A549 (cell line): ENCODE measurements at regions not wholly inside any gene's neighbourhood (a gene's known extent, or its start where the extent isn't known, plus 50 kb on each side); places are given as distances from the start of the nearest gene placed in this dataset.

Experiments
- ATAC-seq, 2 experiments: fragments of 200-7000 bp in 1 of 2; fragments of >200 bp in 1 of 2; cut with Nextera tagmentation in 1 of 2; cut with Tn5 transposase in 1 of 2; 3 replicates each; pipeline versions ENCODE4 v1.8.0 to v1.9.1; 2018 to 2020; ENCODE audit warnings: mild to moderate bottlenecking in 1 of 2, moderate library complexity in 1 of 2
- CTCF ChIA-PET: fragments of 300-600 bp; sonication (Branson Sonifier 250); formaldehyde crosslinking; extraction: SDS; loops from one replicate; lab custom pipeline; 2021; ENCODE audit warnings: antibody characterized with exemption, inconsistent platforms; lab: Yijun Ruan, JAX
- POLR2A ChIA-PET: fragments of 350-600 bp; formaldehyde crosslinking; extraction: SDS; loops from one replicate; lab custom pipeline; 2021; ENCODE audit warnings: antibody characterized with exemption, inconsistent platforms; lab: Yijun Ruan, JAX
- DNase-seq, 2 experiments: peaks; one replicate each; pipeline versions ENCODE4 v3.0.0 to v3.0.0-alpha.2; 2011 to 2016; ENCODE audit warnings: low read depth in 1 of 2, low spot score in 1 of 2
- FAIRE-seq: peaks from 2 replicates; lab custom pipeline; 2011; peaks lifted over from hg19 to GRCh38; lab: Jason Lieb, UNC
- H3K27ac ChIP-seq, 2 experiments: fragments of >200 bp; sonication (Bioruptor Twin); formaldehyde crosslinking; 3 replicates each; pipeline ENCODE4 v1.5.1; 2016 to 2017
- H3K4me1 ChIP-seq: fragments of >200 bp; sonication (Bioruptor Twin); formaldehyde crosslinking; 3 replicates; pipeline ENCODE4 v1.6.1; 2016
- H3K4me2 ChIP-seq: fragments of >200 bp; sonication (Bioruptor Twin); formaldehyde crosslinking; 3 replicates; pipeline ENCODE4 v1.6.1; 2016
- H3K4me3 ChIP-seq: fragments of >200 bp; sonication (Bioruptor Twin); formaldehyde crosslinking; 3 replicates; pipeline ENCODE4 v1.5.1; 2016
- H3K9me3 ChIP-seq: fragments of >200 bp; sonication (Bioruptor Twin); formaldehyde crosslinking; 3 replicates; pipeline ENCODE4 v1.6.1; 2016
- CBX2 ChIP-seq: fragments of 200-600 bp; sonication (generic); IDR thresholded peaks from 2 replicates; pipeline ENCODE4 v1.6.1; 2016; ENCODE audit warnings: low read depth, mild to moderate bottlenecking, borderline replicate concordance
- CEBPB ChIP-seq, 2 experiments: fragments of >200 bp in 1 of 2; sonication (Bioruptor Twin) in 1 of 2; formaldehyde crosslinking in 1 of 2; IDR thresholded peaks; 2 replicates each; pipeline ENCODE4 v1.6.1; 2012 to 2016
- CHD2 ChIP-seq: fragments of 150-350 bp; IDR thresholded peaks from 2 replicates; pipeline ENCODE4 v1.6.1; 2014; ENCODE audit warnings: low read length; ENCODE audit not compliant: partially characterized antibody
- CTCF ChIP-seq: fragments of >200 bp; sonication (Bioruptor Twin); formaldehyde crosslinking; IDR thresholded peaks from 3 replicates; pipeline ENCODE4 v1.5.1; 2016
- EHMT2 ChIP-seq: fragments of 200-600 bp; sonication (generic); IDR thresholded peaks from 2 replicates; pipeline ENCODE4 v1.6.1; 2016; ENCODE audit warnings: antibody characterized with exemption, low read depth, mild to moderate bottlenecking, moderate library complexity
- FOSB ChIP-seq: fragments of 250-450 bp; sonication (Bioruptor Pico); IDR thresholded peaks from 2 replicates; pipeline ENCODE4 v1.5.0; 2020; ENCODE audit warnings: mild to moderate bottlenecking, moderate library complexity
- FOXS1 ChIP-seq: fragments of 250-450 bp; sonication (Bioruptor Pico); IDR thresholded peaks from 2 replicates; pipeline ENCODE4 v1.5.0; 2020; ENCODE audit warnings: mild to moderate bottlenecking, moderate library complexity
- HEYL ChIP-seq: fragments of 250-450 bp; sonication (Bioruptor Pico); IDR thresholded peaks from 2 replicates; pipeline ENCODE4 v1.8.0; 2021; ENCODE audit warnings: mild to moderate bottlenecking, moderate library complexity
- HMGXB4 ChIP-seq: fragments of 250-450 bp; sonication (Bioruptor Pico); IDR thresholded peaks from 2 replicates; pipeline ENCODE4 v1.5.0; 2021; ENCODE audit warnings: mild to moderate bottlenecking, moderate library complexity, borderline replicate concordance
- HOXA7 ChIP-seq: fragments of 250-450 bp; sonication (Bioruptor Pico); IDR thresholded peaks from 2 replicates; pipeline ENCODE4 v1.5.0; 2020; ENCODE audit warnings: mild to moderate bottlenecking, moderate library complexity
- HOXB13 ChIP-seq: fragments of 250-450 bp; sonication (Bioruptor Pico); IDR thresholded peaks from 2 replicates; pipeline ENCODE4 v1.5.0; 2020; ENCODE audit warnings: low read depth, mild to moderate bottlenecking, moderate library complexity
- HOXB5 ChIP-seq: fragments of 250-450 bp; sonication (Bioruptor Pico); IDR thresholded peaks from 2 replicates; pipeline ENCODE4 v1.5.0; 2020; ENCODE audit warnings: mild to moderate bottlenecking, moderate library complexity
- JUN ChIP-seq, 2 experiments: fragments of >200 bp; sonication (Bioruptor Twin); formaldehyde crosslinking; IDR thresholded peaks; 2 replicates in 1 of 2; 3 replicates in 1 of 2; pipeline ENCODE4 v1.6.1; 2016 to 2017
- JUNB ChIP-seq: fragments of >200 bp; sonication (Bioruptor Twin); formaldehyde crosslinking; IDR thresholded peaks from 2 replicates; pipeline ENCODE4 v1.6.1; 2016
- MYC ChIP-seq: IDR thresholded peaks from 2 replicates; pipeline ENCODE4 v1.6.1; 2012; ENCODE audit warnings: mild to moderate bottlenecking, inconsistent platforms, low read length, improper control_type of control experiment, borderline replicate concordance
- PHF8 ChIP-seq: fragments of 200-600 bp; sonication (generic); IDR thresholded peaks from 2 replicates; pipeline ENCODE4 v1.6.1; 2016; ENCODE audit warnings: low read depth, mild to moderate bottlenecking, antibody characterized with exemption, moderate library complexity, borderline replicate concordance
- RAD21 ChIP-seq, 2 experiments: fragments of >200 bp in 1 of 2; sonication (Bioruptor Twin) in 1 of 2; formaldehyde crosslinking in 1 of 2; IDR thresholded peaks in 1 of 2; conservative IDR thresholded peaks in 1 of 2; 2 replicates in 1 of 2; 3 replicates in 1 of 2; pipeline ENCODE4 v1.6.1; 2012 to 2018; ENCODE audit warnings: inconsistent platforms in 1 of 2
- RCOR1 ChIP-seq: fragments of 150-350 bp; IDR thresholded peaks from 2 replicates; pipeline ENCODE4 v1.6.1; 2014; ENCODE audit warnings: antibody characterized with exemption, low read length, low read depth
- RFX5 ChIP-seq: fragments of 450-650 bp; IDR thresholded peaks from 2 replicates; pipeline ENCODE4 v1.7.1; 2014; ENCODE audit warnings: antibody characterized with exemption, mild to moderate bottlenecking, moderate library complexity
- RNF2 ChIP-seq: fragments of 200-600 bp; sonication (generic); IDR thresholded peaks from 2 replicates; pipeline ENCODE4 v1.6.1; 2016; ENCODE audit warnings: low read depth, mild to moderate bottlenecking, antibody characterized with exemption, moderate library complexity, borderline replicate concordance
- SMC3 ChIP-seq: fragments of >200 bp; sonication (Bioruptor Twin); formaldehyde crosslinking; IDR thresholded peaks from 3 replicates; pipeline ENCODE4 v1.6.1; 2018; ENCODE audit warnings: inconsistent platforms
- TFCP2L1 ChIP-seq: fragments of 250-450 bp; sonication (Bioruptor Pico); IDR thresholded peaks from 2 replicates; pipeline ENCODE4 v1.5.0; 2021; ENCODE audit warnings: mild to moderate bottlenecking
- TP53 ChIP-seq: fragments of 250-450 bp; sonication (Bioruptor Pico); IDR thresholded peaks from 2 replicates; pipeline ENCODE4 v1.5.0; 2021; ENCODE audit warnings: mild to moderate bottlenecking, moderate library complexity
- ZFP36 ChIP-seq: fragments of 450-650 bp; IDR thresholded peaks from 2 replicates; pipeline ENCODE4 v1.6.1; 2014; ENCODE audit warnings: borderline replicate concordance; ENCODE audit not compliant: partially characterized antibody
- ZSCAN20 ChIP-seq: fragments of 250-450 bp; sonication (Bioruptor Pico); IDR thresholded peaks from 2 replicates; pipeline ENCODE4 v1.8.0; 2022; ENCODE audit warnings: mild to moderate bottlenecking, moderate library complexity
- WGBS: methylation state at CpG from one replicate; pipeline ENCODE4 v1.1.6; 2017; ENCODE audit errors: missing lambda C conversion rate; 5-methylcytosine and 5-hydroxymethylcytosine counted together
- TF ChIP-seq, protein P1 (sequence below): fragments of 200-600 bp; sonication (generic); IDR thresholded peaks from 2 replicates; pipeline ENCODE4 v1.6.1; 2016; ENCODE audit warnings: antibody characterized with exemption, mild to moderate bottlenecking, moderate library complexity
- TF ChIP-seq, protein P2 (sequence below): IDR thresholded peaks from 2 replicates; pipeline ENCODE4 v1.6.1; 2012; ENCODE audit warnings: low read depth, borderline replicate concordance

DNA sequence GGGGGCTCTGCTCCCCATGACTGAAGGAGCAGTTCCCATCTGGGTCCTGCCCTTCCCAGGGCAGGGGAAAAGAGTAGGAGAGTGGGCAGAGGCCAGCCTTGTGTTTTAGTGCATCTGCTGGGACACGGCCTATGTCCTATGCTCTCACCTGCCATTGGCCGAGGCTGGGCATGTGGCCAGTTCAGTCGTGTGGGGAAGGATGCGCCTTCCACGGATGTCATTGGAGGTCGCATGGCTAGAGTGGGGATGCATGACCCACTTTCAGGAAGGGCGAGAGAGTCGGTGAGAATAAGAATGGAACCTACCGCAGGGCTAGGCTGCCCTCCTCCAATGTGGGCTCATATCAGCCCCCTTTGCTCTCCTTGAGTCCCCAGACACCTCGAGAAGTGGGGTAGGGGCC lies 70.9 kb upstream of the HAAO start:
- CTCF ChIA-PET = no interaction called here
- H3K4me3 ChIP-seq = no peak overlapping the region
- ATAC-seq = no peak
- FAIRE-seq = no peak
- H3K4me1 ChIP-seq = no peaks in the 10 kb centered on the region
- POLR2A ChIA-PET = no interaction called here
- no peak for TF ChIP-seq HOXA7 (CRISPR knock-in tag)
- no peak for TF ChIP-seq TP53
- TF ChIP-seq EHMT2 = no peak
- no peak for TF ChIP-seq HEYL
- no peak for TF ChIP-seq MYC
- no peak for TF ChIP-seq RCOR1
- TF ChIP-seq, protein P1, sequence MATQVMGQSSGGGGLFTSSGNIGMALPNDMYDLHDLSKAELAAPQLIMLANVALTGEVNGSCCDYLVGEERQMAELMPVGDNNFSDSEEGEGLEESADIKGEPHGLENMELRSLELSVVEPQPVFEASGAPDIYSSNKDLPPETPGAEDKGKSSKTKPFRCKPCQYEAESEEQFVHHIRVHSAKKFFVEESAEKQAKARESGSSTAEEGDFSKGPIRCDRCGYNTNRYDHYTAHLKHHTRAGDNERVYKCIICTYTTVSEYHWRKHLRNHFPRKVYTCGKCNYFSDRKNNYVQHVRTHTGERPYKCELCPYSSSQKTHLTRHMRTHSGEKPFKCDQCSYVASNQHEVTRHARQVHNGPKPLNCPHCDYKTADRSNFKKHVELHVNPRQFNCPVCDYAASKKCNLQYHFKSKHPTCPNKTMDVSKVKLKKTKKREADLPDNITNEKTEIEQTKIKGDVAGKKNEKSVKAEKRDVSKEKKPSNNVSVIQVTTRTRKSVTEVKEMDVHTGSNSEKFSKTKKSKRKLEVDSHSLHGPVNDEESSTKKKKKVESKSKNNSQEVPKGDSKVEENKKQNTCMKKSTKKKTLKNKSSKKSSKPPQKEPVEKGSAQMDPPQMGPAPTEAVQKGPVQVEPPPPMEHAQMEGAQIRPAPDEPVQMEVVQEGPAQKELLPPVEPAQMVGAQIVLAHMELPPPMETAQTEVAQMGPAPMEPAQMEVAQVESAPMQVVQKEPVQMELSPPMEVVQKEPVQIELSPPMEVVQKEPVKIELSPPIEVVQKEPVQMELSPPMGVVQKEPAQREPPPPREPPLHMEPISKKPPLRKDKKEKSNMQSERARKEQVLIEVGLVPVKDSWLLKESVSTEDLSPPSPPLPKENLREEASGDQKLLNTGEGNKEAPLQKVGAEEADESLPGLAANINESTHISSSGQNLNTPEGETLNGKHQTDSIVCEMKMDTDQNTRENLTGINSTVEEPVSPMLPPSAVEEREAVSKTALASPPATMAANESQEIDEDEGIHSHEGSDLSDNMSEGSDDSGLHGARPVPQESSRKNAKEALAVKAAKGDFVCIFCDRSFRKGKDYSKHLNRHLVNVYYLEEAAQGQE = no peak
- TF ChIP-seq CTCF = no peak
- no peak for TF ChIP-seq HOXB13
- TF ChIP-seq JUN (IDR thresholded peaks at IDR 0.05) = no peak
- no peak for TF ChIP-seq RNF2
- no peak for TF ChIP-seq TFCP2L1
- TF ChIP-seq, protein P2, sequence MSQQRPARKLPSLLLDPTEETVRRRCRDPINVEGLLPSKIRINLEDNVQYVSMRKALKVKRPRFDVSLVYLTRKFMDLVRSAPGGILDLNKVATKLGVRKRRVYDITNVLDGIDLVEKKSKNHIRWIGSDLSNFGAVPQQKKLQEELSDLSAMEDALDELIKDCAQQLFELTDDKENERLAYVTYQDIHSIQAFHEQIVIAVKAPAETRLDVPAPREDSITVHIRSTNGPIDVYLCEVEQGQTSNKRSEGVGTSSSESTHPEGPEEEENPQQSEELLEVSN = no peak
- DNase-seq = no peak
- no peak overlapping the region for H3K4me2 ChIP-seq
- no peak overlapping the region for H3K27ac ChIP-seq
- 75% methylated on average over 10 of the region's 10 CpGs for WGBS
- H3K9me3 ChIP-seq = peaks cover 12% of the 10 kb centered on the region; the same call in 2 of the 3 replicates

DNA sequence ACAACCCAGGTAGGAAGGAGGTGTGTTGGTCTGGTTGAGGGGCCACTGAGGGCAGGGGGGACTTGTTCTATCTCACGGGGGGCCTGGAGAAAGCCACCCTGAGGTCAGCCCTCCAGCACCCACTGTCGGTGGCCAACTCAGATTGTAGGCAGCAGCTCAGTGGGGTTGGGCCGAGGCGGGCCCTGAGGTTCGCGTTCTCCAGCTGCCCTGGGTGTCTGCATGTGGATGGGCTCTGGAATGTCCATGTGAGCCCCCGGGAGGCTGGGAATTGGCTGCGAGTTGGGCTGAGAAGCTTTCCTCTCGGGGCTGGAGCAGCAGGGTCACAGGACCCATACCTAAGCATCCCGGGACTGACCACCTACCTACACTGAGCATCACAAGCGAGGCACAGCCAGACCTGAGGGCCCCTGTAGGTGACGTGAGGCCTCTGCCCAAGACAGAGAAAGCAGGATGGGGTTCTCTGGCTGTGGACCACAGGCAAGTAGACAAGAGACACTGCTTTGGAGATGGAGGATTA lies 70.3 kb upstream of the HAAO start:
- no peak for DNase-seq
- Histone ChIP-seq H3K27ac (no peak overlapping the region), H3K4me2 (no peak overlapping the region)
- 55% methylated on average over 9 of the region's 12 CpGs for WGBS
- TF ChIP-seq ZSCAN20 (CRISPR knock-in tag) (no peak), SMC3 (no peak), HOXB5 (no peak), FOXS1 (CRISPR knock-in tag) (no peak), CBX2 (no peak), RFX5 (no peak), TFCP2L1 (no peak), JUNB (no peak), FOSB (no peak), CTCF (no peak), MYC (no peak), PHF8 (no peak), CEBPB (IDR thresholded peaks at IDR 0.05) (no peak), RAD21 (conservative IDR thresholded peaks at IDR 0.05 in 1 of 2, IDR thresholded peaks at IDR 0.05 in 1 of 2) (no peak), CHD2 (no peak), ZFP36 (no peak), JUN (IDR thresholded peaks at IDR 0.05) (no peak), HMGXB4 (CRISPR knock-in tag) (no peak)
- TF ChIP-seq, all 56 proteins: peak for 0
- no peaks in the 10 kb centered on the region for H3K4me1 ChIP-seq
- ATAC-seq (no peak), FAIRE-seq (no peak)
- POLR2A ChIA-PET = no interaction called here
- CTCF ChIA-PET = interaction anchor here (0.6 to 1.2 kb wide), 4 partner anchors 31 to 626 kb away, joined by 3 to 5 read pairs (median 4); no protein-coding TSS in a partner anchor
- peaks cover 10% of the 10 kb centered on the region; the same call in 2 of the 3 replicates for H3K9me3 ChIP-seq
- H3K4me3 ChIP-seq = no peak overlapping the region
